NCI-H1417 (cell line): ENCODE measurements at regions not wholly inside any gene's neighbourhood (a gene's known extent, or its start where the extent isn't known, plus 50 kb on each side); places are given as distances from the start of the nearest gene placed in this dataset.
"Not testable (repeated sequence)": the region's sequence is repeated elsewhere in the genome, so short reads cannot be mapped to it uniquely, and the experiment has no call there.

Source experiments
- DNase-seq, 3 experiments: peaks; one replicate each; lab custom pipeline; 2025; lab: John Stamatoyannopoulos, UW

GRCh38 chrX:28408017-28408723 lies 179.1 kb upstream of the IL1RAPL1 start:
- no peak for DNase-seq

- no peak for DNase-seq
Observed at GRCh38 chrX:28398342-28398741, 188.9 kb upstream of the IL1RAPL1 start.

- DNase-seq: no peak
Observed at GRCh38 chrX:28391528-28391927, 195.7 kb upstream of the IL1RAPL1 start.

GRCh38 chrX:28379103-28379502 lies 208.1 kb upstream of the IL1RAPL1 start:
- no peak for DNase-seq

- DNase-seq: not testable (repeated sequence)
Observed at GRCh38 chrX:28367649-28368048, 219.6 kb upstream of the IL1RAPL1 start.

- no peak for DNase-seq
Observed at GRCh38 chrX:28351801-28352200, 235.4 kb upstream of the IL1RAPL1 start.

DNA sequence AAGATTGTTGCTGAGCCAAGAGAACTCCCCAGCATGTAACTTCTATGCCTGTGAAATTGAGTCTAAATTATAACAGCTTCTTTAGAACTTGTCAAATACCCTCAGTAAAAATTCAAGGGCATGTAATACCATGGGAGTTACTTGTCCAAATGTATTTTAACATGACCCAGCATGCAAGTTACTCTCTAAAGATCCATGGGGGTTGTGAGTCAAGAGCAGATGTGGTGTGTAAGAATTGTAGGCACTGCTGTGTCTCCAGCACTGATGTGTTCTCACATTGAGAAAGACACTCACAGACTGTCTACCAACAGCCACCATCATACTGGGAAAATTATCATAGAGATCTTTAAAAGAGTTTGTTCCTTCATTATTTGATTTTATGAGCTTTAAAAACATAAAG lies 237.4 kb upstream of the IL1RAPL1 start:
- no peak for DNase-seq

DNA sequence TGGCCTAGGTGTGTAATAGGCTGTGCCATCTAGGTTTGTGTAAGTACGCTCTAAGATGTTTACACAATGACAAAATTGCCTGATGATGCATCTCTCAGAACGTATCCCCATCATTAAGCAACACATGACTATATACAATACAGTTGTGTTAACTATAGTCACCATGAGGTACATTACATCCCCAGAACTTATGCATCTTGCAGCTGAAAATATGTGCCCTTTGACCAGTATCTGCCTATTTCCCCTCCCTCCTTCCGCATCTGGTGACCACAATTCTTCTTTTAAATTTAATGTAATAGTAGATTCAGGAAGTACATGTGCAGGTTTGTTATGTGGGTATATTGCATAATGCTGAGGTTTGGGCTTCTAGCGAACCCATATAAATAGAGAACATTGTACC lies 239.8 kb upstream of the IL1RAPL1 start:
- DNase-seq: no peak

DNA sequence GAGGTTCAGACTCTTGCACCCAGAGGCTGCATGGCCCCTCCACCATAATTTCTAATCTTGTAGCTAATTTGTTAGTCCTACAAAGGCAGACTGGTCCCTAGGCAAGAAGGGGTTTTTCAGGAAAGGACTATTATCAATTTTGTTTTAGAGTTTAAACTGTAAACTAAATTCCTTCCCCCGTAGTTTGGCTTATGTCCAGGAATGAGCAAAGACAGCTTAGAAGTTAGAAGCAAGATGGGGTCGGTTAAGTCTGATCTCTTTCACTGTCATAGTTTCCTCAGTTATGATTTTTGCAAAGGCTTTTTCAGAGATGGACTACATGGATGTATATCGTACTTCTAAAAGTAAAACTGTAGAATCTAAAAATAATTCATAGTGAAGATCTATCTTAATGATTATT lies 258.1 kb upstream of the IL1RAPL1 start:
- no peak for DNase-seq

DNA sequence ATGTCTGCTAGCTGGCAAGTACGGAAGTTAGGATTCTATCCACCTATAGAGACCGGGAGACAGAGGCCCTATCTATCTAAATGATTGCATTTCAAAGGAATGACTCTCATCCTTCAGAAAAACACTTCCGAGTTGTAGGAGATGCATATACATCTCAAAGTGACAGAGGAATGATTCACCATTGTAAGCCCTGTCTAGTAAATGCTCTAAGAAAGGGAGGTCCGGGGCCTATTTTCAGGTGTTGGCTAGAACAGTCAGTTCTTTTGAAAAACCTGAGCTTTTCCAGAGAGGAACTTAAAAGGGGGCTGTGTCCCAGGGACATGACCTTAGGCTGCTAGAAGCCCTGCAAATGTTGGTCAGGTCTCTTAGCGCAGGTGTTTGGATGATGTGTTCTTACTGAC lies 262.9 kb upstream of the IL1RAPL1 start:
- no peak for DNase-seq

DNA sequence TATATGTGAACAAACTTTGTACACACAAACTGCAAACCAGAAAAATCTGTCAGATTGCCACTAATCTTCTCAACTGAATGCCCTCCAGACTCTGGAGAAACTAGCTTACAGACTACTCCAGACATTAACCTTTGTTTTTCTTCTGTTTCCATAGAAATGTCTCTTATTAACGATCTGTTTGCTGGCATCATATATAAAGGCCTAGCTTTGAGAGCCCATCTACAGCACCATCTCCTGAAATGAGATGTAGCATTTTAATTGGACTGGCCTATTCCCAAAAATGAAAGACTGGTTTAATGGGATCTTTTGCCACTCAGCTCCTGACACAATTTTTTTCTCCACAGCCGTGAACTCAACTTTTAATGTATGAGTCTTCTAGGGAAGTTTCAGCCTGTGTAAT lies 266.0 kb upstream of the IL1RAPL1 start:
- no peak for DNase-seq

- no peak for DNase-seq
Observed at GRCh38 chrX:28312965-28313364, 274.3 kb upstream of the IL1RAPL1 start.

DNA sequence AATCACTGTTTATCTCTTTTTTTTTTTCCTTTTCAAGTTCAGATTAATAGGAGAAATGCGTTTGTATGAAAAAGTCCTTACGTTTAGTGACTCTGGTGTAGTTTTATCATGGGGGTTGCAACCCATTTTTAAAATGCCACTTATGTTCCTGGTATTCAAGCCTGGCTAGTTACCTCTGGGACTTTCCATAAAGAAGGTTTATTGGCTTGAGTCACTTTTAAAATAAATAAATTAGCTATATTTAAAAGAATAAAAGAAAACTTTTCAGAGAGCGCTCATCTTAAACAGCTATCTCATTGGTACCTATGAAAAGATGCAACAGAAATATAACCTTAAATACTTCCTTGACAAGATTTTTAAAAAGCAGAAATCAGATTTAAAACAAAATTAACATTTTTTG lies 275.0 kb upstream of the IL1RAPL1 start:
- DNase-seq: no peak

DNA sequence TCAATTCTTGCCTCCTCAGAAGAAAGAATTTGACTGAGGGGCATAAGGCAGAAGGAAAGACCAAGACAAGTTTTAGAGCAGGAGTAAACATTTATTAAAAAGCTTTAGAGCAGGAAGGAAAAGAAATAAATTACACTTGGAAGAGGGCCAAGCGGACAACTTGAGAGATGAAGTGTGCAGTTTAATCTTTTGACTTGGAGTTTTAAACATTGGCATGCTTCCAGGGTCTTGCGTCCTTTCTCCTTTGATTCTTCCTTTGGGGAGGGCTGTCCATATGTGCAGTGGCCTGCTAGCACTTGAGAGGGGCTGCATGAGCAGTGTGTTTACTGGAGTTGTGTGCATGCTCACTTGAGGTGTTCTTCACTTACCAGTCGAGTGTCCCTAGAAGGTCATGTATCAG lies 275.8 kb upstream of the IL1RAPL1 start:
- peak in 2 of 3 experiments; percentile 22 to 66 for DNase-seq

- DNase-seq: no peak
Observed at GRCh38 chrX:28303486-28303885, 283.8 kb upstream of the IL1RAPL1 start.

DNA sequence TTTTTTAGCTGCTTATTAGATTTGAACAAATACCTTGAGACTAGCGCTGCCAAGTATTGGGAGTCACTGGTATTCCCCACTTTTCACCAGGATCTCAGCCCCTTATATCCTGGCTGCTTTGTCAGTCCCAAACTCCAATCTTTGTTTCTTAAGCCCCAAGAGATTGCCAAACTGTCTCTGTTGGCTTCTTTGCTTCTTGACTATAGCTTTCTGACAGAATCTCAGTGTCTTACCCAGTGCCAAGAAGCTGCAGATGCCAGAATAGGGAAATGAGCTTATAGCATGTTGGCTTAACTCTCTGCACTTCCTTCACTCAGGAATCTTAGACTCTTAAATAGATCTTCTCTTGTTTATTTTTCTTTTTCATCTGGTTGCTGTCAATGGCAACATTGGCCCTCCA lies 297.5 kb upstream of the DCAF8L1 start:
- DNase-seq: no peak

DNA sequence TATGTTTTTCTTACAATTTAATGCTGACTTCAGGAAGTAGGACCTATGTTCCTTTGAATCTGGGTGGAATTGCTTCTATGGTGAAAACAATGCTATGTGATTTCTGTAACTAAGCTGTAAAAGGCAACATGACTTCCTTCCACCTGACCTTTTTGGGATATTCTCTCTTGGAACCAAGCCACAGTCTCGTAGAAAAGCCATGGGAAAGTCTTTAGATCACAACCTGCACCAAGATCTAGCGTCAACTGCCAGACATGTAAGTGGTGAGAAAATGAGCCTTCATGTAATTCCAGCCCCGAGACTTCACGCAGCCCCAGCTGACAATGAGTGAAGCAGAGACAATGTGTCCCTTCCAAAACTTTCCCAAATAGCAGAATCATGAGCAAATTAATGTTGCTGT lies 297.0 kb upstream of the DCAF8L1 start:
- DNase-seq: no peak

- no peak for DNase-seq
Observed at GRCh38 chrX:28273736-28274135, 292.5 kb upstream of the DCAF8L1 start.

DNA sequence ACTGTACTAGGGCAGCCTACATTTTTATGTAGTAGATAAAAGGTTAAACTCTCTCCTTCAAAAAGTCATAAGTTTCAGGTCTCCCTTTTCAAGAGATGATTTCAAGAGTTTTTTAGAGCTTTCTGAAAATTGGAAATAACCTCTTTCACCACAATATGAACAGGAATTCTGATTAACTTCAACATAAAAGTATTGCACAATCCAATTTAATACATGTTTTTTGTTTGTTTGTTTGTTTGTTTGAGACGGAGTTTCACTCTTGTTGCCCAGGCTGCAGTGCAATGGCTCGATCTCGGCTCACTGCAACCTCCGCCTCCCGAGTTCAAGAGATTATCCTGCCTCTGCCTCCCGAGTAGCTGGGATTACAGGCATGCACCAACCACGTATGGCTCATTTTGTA lies 265.4 kb upstream of the DCAF8L1 start:
- no peak for DNase-seq

GRCh38 chrX:28229217-28229616 lies 248.0 kb upstream of the DCAF8L1 start:
- DNase-seq: no peak

DNA sequence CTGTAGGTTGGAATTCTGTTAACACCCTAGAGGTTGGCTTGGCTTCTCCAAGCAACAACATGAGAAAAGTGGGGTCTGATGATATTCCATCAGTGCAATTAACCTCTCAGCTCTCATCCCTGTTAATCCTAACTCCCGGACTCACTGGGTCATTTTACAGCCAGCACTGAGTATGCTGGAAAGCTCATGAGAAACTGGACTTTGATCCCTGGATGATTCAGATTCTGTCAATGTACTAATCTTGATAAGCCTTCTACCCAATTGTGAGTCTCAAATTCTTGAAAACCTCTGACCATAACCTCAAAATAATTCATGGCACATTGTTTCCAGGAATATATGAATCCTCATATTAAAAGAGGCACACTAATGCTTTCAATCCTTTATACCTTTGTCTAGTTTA lies 244.3 kb upstream of the DCAF8L1 start:
- no peak for DNase-seq

GRCh38 chrX:28223991-28224390 lies 242.7 kb upstream of the DCAF8L1 start:
- DNase-seq: no peak

GRCh38 chrX:28223469-28223868 lies 242.2 kb upstream of the DCAF8L1 start:
- no peak for DNase-seq

DNA sequence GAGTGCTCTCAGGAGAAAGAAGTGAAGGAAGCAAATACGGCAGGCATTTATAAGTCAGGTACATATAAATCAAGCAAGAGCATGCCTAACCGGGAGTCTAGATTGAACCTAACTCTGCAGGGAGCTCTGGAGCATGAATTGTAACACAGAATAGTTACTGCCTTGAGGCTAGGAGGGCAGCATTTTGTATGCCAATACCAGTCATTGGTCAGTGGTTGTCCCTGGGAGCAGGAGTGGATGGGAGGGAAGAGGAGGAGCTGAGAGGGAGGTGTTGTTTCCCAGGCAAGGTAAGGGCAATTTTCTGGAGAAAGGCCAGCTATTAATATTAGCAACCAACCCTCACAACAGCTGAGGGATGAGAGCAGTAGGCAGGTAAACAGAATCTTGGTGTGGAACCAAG lies 224.7 kb upstream of the DCAF8L1 start:
- peak in 2 of 3 experiments; percentile 52 to 83 for DNase-seq
